IPS-15b (cell line): ENCODE measurements at regions not wholly inside any gene's neighbourhood (a gene's known extent, or its start where the extent isn't known, plus 50 kb on each side); places are given as distances from the start of the nearest gene placed in this dataset.
"Not testable (repeated sequence)": the region's sequence is repeated elsewhere in the genome, so short reads cannot be mapped to it uniquely, and the experiment has no call there.

Experiments
- H3K27me3 ChIP-seq: one replicate; pipeline ENCODE4 v1.6.1; 2013; ENCODE audit warnings: low read length; ENCODE audit not compliant: control insufficient read depth, insufficient read depth
- H3K36me3 ChIP-seq: one replicate; pipeline ENCODE4 v1.6.1; 2013; ENCODE audit warnings: low read length; ENCODE audit not compliant: control insufficient read depth, insufficient read depth
- H3K4me1 ChIP-seq: one replicate; pipeline ENCODE4 v1.6.1; 2013; ENCODE audit warnings: mild to moderate bottlenecking, low read length; ENCODE audit not compliant: control insufficient read depth, insufficient read depth
- H3K4me3 ChIP-seq: one replicate; pipeline ENCODE4 v1.5.1; 2013; ENCODE audit warnings: low read depth, low read length
- H3K9ac ChIP-seq: one replicate; pipeline ENCODE4 v1.6.1; 2013; ENCODE audit warnings: low read depth, mild to moderate bottlenecking, low read length
- H3K9me3 ChIP-seq: one replicate; pipeline ENCODE4 v1.6.1; 2013; ENCODE audit warnings: mild to moderate bottlenecking, low read length; ENCODE audit not compliant: control insufficient read depth, insufficient read depth

DNA sequence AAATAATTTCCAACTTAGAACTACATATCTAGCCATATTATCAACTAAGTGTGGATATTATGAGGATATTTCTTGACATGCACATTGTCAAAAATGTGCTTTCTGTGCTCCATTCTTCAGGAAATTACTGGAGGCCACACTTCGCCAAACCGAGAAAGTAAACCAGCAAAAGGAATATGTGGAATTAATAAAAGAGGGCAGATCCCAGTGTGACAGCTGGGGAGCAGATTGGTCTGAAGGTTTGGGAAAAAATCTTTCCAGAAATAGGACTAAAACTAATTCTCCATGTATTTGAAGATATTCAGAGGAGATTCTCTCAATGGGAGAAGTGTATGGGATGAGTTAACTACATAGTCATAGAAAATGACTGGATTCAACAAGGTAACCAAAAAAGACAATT lies 546.9 kb upstream of the API5 start:
- H3K9ac ChIP-seq: no peak overlapping the region
- no peaks in the 10 kb centered on the region for H3K36me3 ChIP-seq
- no peaks in the 10 kb centered on the region for H3K4me1 ChIP-seq
- no peaks in the 10 kb centered on the region for H3K27me3 ChIP-seq
- H3K4me3 ChIP-seq: no peak overlapping the region
- no peaks in the 10 kb centered on the region for H3K9me3 ChIP-seq

DNA sequence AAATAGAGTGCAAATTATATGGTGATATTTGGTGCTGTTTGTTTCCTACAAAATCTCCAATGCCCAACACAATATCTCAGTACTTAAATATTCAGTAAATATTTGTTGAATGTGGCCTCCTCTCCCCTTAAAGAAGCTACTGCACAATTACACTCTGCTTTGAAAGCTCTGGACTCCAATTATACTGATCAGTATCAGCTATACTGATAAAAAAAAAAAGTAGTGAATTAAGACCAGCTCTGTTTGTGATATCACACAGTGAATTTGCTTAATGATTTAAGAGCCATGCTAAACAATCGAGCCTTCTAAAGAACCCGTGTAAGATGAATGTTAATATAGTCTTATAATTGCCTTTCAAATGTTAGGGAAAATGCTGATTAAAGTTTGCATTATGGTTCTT lies 543.2 kb upstream of the API5 start:
- Histone ChIP-seq H3K4me3 (no peak overlapping the region), H3K36me3 (no peaks in the 10 kb centered on the region), H3K4me1 (no peaks in the 10 kb centered on the region), H3K9me3 (no peaks in the 10 kb centered on the region), H3K9ac (no peak overlapping the region), H3K27me3 (no peaks in the 10 kb centered on the region)

DNA sequence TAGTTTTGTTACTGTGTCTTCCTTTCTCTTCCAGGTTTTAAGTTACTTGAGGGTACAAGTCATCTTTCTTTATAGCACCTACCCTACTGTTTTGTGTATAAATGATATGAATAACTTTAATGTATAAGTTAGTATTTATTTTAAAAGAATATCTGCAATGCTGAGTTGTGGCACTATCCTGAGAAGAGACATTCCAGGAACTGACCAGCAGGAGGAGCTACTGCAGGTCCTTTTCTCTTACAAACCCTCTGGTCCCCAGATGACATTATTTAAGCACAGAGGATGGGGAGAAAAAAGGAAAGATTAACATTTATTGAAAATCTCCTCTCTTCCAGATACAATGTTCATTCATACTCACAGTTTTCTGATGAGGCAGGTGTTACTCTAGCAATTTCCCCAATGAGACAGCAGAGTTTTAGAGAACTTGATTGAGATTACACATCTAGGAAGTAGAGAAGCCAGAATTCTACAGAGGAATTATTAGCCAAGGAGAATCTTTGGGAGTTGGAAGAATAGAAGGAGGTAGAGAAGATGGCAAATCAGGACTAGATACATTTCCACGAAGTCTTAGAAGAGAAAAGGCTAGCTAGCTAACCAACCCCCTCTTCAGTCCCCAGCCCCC lies 541.2 kb upstream of the API5 start:
- H3K27me3 ChIP-seq: no peaks in the 10 kb centered on the region
- H3K4me3 ChIP-seq: no peak overlapping the region
- no peak overlapping the region for H3K9ac ChIP-seq
- no peaks in the 10 kb centered on the region for H3K36me3 ChIP-seq
- no peaks in the 10 kb centered on the region for H3K9me3 ChIP-seq
- no peaks in the 10 kb centered on the region for H3K4me1 ChIP-seq

DNA sequence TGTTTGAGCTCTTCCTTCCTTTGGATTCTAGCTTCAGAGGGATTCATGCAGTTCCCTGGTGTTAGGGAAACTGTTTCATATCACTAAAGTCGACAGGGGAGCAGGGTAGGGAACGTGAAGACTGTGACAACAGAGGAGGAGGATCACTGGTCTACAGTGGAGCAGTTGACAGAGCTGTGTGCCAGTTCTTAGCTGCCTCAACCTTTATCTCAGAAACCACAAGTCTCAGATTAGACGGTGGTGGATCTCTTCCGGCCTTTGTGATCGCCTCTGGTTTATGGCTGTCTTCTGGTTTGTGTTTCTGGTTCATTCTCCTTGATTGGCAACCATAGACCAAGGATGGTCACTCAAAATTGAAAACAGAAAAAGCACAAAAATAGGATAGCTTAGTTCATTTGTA lies 538.9 kb upstream of the API5 start:
- no peak overlapping the region for H3K4me3 ChIP-seq
- no peaks in the 10 kb centered on the region for H3K36me3 ChIP-seq
- no peak overlapping the region for H3K9ac ChIP-seq
- H3K9me3 ChIP-seq: no peaks in the 10 kb centered on the region
- H3K4me1 ChIP-seq: no peaks in the 10 kb centered on the region
- no peaks in the 10 kb centered on the region for H3K27me3 ChIP-seq

DNA sequence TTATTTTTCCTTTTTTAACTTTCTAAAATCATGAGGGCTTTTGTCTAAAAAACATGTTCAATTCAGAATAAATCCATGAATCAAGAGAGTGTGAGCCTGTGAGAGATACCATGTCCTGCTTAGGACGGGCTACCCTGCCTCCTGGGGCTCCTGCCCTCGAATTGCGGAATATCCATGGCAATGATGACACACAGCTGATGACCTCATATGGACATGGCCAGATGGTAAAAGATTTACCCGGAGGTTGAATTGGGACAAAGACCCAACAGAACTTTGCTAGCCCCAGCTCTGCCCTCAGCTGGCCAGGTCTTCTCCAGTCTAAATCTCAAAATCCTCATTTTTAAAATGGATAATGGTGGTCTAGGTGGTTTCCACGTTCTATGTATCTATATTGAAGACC lies 538.1 kb upstream of the API5 start:
- H3K9ac ChIP-seq: no peak overlapping the region

DNA sequence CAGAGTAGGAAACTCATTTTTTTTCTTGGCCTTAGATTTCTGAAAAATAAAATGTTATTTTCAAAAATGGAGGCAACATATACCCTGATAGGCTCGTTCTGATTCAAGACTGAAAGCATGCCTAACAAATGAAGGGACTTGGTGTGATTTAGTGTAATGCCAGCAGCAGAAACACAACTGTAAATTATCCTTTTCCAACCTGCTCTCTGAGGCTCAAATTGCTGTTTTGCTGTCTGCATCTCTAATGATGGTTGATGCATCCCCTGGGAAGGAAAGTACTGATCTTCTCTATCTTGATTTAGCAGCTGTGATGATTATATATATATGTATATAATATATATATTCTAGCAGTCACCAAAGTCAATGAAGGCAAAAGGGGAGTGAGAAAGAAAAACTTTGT lies 537.2 kb upstream of the API5 start:
- no peaks in the 10 kb centered on the region for H3K4me1 ChIP-seq
- no peak overlapping the region for H3K4me3 ChIP-seq
- H3K36me3 ChIP-seq: no peaks in the 10 kb centered on the region
- no peak overlapping the region for H3K9ac ChIP-seq
- no peaks in the 10 kb centered on the region for H3K27me3 ChIP-seq
- no peaks in the 10 kb centered on the region for H3K9me3 ChIP-seq

More for the DNA sequence above, 538.1 kb upstream of the API5 start:
- Histone ChIP-seq H3K36me3 (no peaks in the 10 kb centered on the region), H3K27me3 (no peaks in the 10 kb centered on the region), H3K4me3 (no peak overlapping the region), H3K9me3 (no peaks in the 10 kb centered on the region), H3K4me1 (no peaks in the 10 kb centered on the region)

DNA sequence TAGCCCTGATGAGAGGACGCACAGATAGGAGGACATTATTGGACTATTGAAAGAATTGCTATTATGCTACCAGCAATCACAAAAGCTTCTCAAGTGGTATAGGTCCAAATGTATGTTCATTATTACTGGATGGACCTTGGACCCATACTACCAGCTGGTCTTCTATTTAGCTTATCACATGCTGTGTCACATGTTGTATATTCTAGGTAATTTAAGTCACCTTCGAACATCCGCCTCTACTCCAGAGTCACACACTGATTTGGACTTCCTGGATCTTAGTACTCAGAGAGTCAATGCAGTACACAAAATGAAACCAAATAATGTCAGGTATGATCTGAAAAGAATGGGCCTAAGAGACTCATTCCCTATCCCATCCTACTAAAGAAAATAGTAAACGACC lies 534.0 kb upstream of the API5 start:
- H3K27me3 ChIP-seq: no peaks in the 10 kb centered on the region
- H3K4me1 ChIP-seq: no peaks in the 10 kb centered on the region
- H3K4me3 ChIP-seq: no peak overlapping the region
- H3K9me3 ChIP-seq: no peaks in the 10 kb centered on the region
- no peaks in the 10 kb centered on the region for H3K36me3 ChIP-seq
- no peak overlapping the region for H3K9ac ChIP-seq

DNA sequence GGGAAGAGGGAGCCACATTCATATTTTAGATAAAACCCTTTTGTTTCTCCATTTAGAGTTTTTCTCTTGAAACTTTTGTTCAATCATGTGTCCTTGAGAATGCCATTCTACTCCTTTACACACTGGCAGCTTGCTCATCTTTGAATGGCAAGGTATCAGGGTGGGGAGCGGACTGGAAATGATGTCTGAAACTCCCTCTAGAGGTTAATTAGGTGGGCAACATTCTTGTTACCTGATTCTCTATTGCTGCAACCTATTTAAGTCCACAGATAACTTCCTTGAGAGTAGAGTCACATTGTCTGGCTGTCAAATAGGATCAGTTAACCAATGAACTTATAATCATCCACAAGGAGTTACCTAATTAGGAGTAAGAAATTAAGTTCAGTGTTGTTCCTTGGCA lies 533.6 kb upstream of the API5 start:
- no peaks in the 10 kb centered on the region for H3K27me3 ChIP-seq
- no peaks in the 10 kb centered on the region for H3K36me3 ChIP-seq
- H3K9ac ChIP-seq: no peak overlapping the region
- H3K4me3 ChIP-seq: no peak overlapping the region
- no peaks in the 10 kb centered on the region for H3K4me1 ChIP-seq
- H3K9me3 ChIP-seq: no peaks in the 10 kb centered on the region

DNA sequence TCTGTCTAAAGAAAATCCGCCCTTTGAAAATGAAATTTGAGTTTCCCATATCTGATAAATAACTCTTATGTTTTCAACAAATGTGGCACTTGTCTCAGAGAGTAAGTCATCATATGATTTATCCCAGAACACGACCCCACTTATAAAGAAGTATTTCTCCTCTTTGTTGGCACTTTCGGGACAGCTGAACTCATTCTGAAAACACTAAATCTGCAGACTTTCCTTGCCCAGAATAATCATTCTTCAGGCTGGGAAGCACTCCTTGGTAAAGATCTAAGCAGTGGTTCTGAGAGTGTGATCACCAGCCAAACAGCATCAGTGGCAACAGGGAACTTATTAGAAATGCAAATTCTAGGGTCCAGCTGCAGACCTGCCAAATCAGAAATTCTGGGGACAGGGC lies 532.2 kb upstream of the API5 start:
- H3K9ac ChIP-seq: no peak overlapping the region
- H3K27me3 ChIP-seq: no peaks in the 10 kb centered on the region
- no peaks in the 10 kb centered on the region for H3K9me3 ChIP-seq
- H3K4me1 ChIP-seq: no peaks in the 10 kb centered on the region
- no peak overlapping the region for H3K4me3 ChIP-seq
- H3K36me3 ChIP-seq: no peaks in the 10 kb centered on the region

DNA sequence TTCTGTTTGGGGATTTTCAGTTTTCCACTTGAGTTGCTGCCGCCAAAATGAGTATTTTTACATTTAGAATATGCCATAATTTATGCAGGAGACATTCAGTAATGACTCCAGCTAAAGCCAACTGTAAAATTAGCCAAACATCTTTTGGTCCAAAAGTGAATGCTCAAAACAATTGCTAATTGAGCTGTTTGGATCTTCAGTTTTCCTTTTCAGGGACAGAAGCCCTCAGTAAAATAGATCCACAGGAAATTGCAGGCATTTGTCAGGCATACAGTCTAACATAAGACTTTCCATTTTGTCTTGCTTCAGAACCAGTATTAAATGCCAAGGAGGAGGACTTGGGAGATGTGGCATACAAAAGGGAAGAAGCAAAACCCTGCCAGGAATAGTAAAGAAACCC lies 524.8 kb upstream of the API5 start:
- Histone ChIP-seq H3K4me1 (no peaks in the 10 kb centered on the region), H3K9me3 (no peaks in the 10 kb centered on the region), H3K27me3 (no peaks in the 10 kb centered on the region), H3K4me3 (no peak overlapping the region), H3K36me3 (no peaks in the 10 kb centered on the region), H3K9ac (no peak overlapping the region)

DNA sequence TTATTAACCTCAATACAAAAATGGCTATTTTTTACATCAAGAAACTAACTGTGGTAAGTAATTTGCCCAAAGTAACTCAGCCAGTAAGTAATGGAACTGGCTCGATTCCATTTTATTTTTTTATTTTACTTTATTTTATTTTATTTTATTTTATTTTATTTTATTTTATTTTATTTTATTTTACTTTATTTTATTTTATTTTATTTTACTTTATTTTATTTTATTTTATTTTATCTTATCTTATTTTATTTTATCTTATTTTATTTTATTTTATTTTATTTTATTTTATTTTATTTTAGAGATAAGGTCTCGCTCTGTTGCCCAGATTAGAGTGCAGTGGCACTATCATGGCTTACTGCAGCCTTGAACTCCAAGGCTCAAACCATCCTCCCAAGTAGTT lies 516.3 kb upstream of the API5 start:
- H3K9ac ChIP-seq, H3K36me3 ChIP-seq, H3K9me3 ChIP-seq, H3K4me1 ChIP-seq, H3K27me3 ChIP-seq, H3K4me3 ChIP-seq: not testable (repeated sequence)

DNA sequence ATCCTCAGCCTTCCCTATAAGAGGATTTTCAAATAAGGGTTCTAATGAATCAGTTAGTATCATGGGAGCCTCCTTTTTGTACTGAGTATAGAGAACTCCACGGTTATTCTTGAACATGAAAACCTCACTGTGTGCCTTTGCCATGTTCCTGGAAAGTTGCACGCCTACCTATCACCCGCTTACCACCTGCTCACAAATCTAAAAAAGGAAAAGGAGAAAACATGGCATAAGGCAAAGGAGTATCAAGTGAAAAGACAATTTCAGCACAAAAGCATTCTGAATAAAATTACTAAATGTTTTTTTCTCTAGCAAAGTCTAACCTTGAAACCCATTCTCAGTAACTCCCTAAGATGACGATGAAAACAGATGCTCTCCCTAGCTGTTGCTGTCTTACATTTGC lies 511.8 kb upstream of the API5 start:
- Histone ChIP-seq H3K4me1 (no peaks in the 10 kb centered on the region), H3K9ac (no peak overlapping the region), H3K9me3 (no peaks in the 10 kb centered on the region), H3K36me3 (no peaks in the 10 kb centered on the region), H3K4me3 (no peak overlapping the region), H3K27me3 (no peaks in the 10 kb centered on the region)
